ENCODE measurements at regions not wholly inside any gene's neighbourhood (a gene's known extent, or its start where the extent isn't known, plus 50 kb on each side); places are given as distances from the start of the nearest gene placed in this dataset.

- no peak for DNase-seq (ENCODE audit: low read depth)
Observed at GRCh38 chr19:31501427-31502195, 152.4 kb upstream of the TSHZ3 start.

GRCh38 chr19:31502536-31503170, 153.4 kb upstream of the TSHZ3 start:
- DNase-seq (ENCODE audit: low read depth) = no peak

GRCh38 chr19:31503211-31503610, 154.0 kb upstream of the TSHZ3 start:
- DNase-seq (ENCODE audit: low read depth) = no peak

- no peak for DNase-seq (ENCODE audit: low read depth)
Observed at GRCh38 chr19:31504221-31504620, 155.0 kb upstream of the TSHZ3 start.

GRCh38 chr19:31505596-31505910, 156.3 kb upstream of the TSHZ3 start:
- no peak for DNase-seq (ENCODE audit: low read depth)

GRCh38 chr19:31506102-31506501, 156.9 kb upstream of the TSHZ3 start:
- no peak for DNase-seq (ENCODE audit: low read depth)

- no peak for DNase-seq (ENCODE audit: low read depth)
Observed at GRCh38 chr19:31510635-31511034, 161.4 kb upstream of the TSHZ3 start.

- no peak for DNase-seq (ENCODE audit: low read depth)
Observed at GRCh38 chr19:31511098-31511497, 161.9 kb upstream of the TSHZ3 start.

GRCh38 chr19:31511696-31512095, 162.5 kb upstream of the TSHZ3 start:
- no peak for DNase-seq (ENCODE audit: low read depth)

- no peak for DNase-seq (ENCODE audit: low read depth)
Observed at GRCh38 chr19:31512181-31512970, 163.1 kb upstream of the TSHZ3 start.

- no peak for DNase-seq (ENCODE audit: low read depth)
Observed at GRCh38 chr19:31513841-31514240, 164.6 kb upstream of the TSHZ3 start.

GRCh38 chr19:31515931-31516330, 166.7 kb upstream of the TSHZ3 start:
- DNase-seq (ENCODE audit: low read depth) = no peak

GRCh38 chr19:31516756-31517155, 167.5 kb upstream of the TSHZ3 start:
- DNase-seq (ENCODE audit: low read depth) = no peak

- no peak for DNase-seq (ENCODE audit: low read depth)
Observed at GRCh38 chr19:31517224-31518180, 168.3 kb upstream of the TSHZ3 start.

- no peak for DNase-seq (ENCODE audit: low read depth)
Observed at GRCh38 chr19:31518216-31519020, 169.2 kb upstream of the TSHZ3 start.

- DNase-seq (ENCODE audit: low read depth) = no peak
Observed at GRCh38 chr19:31519256-31519655, 170.0 kb upstream of the TSHZ3 start.

- no peak for DNase-seq (ENCODE audit: low read depth)
Observed at GRCh38 chr19:31519908-31520307, 170.7 kb upstream of the TSHZ3 start.

GRCh38 chr19:31520633-31521032, 171.4 kb upstream of the TSHZ3 start:
- no peak for DNase-seq (ENCODE audit: low read depth)

- no peak for DNase-seq (ENCODE audit: low read depth)
Observed at GRCh38 chr19:31525610-31526147, 176.4 kb upstream of the TSHZ3 start.

- DNase-seq (ENCODE audit: low read depth) = no peak
Observed at GRCh38 chr19:31527443-31527842, 178.2 kb upstream of the TSHZ3 start.

GRCh38 chr19:31528261-31528660, 179.0 kb upstream of the TSHZ3 start:
- no peak for DNase-seq (ENCODE audit: low read depth)
